GM23338 (cell line): ENCODE measurements at regions not wholly inside any gene's neighbourhood (a gene's known extent, or its start where the extent isn't known, plus 50 kb on each side); places are given as distances from the start of the nearest gene placed in this dataset.

ENCODE experiments used
- EZH2 ChIP-seq: fragments of 200-600 bp; sonication (generic); IDR thresholded peaks from one replicate; pipeline ENCODE4 v1.8.0; 2017; ENCODE audit warnings: antibody characterized with exemption, mild to moderate bottlenecking, low read depth; ENCODE audit not compliant: unreplicated experiment
- POLR2AphosphoS5 ChIP-seq: IDR thresholded peaks from 2 replicates; pipeline ENCODE4 v1.6.1; 2016; ENCODE audit warnings: antibody characterized with exemption, low read depth

GRCh38 chr2:195579776-195580555 is 77.1 kb upstream of the SLC39A10 start:
- TF ChIP-seq EZH2 (no peak), POLR2AphosphoS5 (no peak)
